ENCODE measurements at regions not wholly inside any gene's neighbourhood (a gene's known extent, or its start where the extent isn't known, plus 50 kb on each side); places are given as distances from the start of the nearest gene placed in this dataset.
A peak's percentile ranks its signal among the peaks of the same experiment; 100 is the strongest.
"Not testable (repeated sequence)": the region's sequence is repeated elsewhere in the genome, so short reads cannot be mapped to it uniquely, and the experiment has no call there.

GRCh38 chr20:30484009-30484748 is 773.3 kb upstream of the DEFB115 start:
- DNase-seq, result no peak

GRCh38 chr20:30484749-30485070 is 772.8 kb upstream of the DEFB115 start:
- no peak for DNase-seq

DNA sequence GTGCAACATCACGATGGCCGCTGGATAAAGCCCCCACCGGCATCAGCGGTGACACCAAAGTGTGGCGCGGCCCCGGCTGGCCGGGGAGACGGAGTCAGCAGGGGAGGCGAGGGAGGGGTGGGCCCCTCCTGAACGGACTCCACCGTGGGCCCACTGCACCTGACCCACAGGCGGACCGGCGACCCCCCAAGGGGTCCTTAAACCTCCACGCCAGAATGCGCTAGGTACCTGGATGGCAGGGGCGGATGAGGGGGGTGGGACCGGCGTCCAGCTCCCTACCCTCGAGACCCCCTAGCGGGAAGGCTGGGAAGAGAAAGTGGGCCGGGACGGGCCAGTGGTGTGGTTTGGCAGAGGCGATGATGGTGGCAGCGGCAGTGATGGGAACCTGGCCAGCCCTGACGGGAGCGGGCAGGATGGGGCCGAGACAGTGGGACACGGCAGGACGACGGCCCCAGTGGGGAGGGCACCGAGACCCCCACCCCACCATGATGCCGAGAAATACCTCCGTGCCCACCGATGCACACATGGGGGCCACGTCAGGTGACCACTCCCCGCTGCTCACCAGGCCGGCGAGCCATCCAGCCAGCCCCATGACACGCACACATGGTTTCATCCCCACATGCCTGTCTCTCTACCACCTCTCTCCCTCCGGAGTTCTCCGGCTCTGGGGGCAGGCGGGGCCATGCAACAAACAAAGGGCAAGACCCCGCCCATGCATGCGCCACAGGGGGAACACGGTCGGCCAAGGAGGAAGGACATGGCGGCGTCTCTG is 771.9 kb upstream of the DEFB115 start:
- no peak for DNase-seq

GRCh38 chr20:30486103-30486478 is 771.4 kb upstream of the DEFB115 start:
- DNase-seq, result no peak

GRCh38 chr20:30487461-30487860 is 770.0 kb upstream of the DEFB115 start:
- DNase-seq, result not testable (repeated sequence)

GRCh38 chr20:30487947-30488926 is 769.2 kb upstream of the DEFB115 start:
- no peak for DNase-seq

DNA sequence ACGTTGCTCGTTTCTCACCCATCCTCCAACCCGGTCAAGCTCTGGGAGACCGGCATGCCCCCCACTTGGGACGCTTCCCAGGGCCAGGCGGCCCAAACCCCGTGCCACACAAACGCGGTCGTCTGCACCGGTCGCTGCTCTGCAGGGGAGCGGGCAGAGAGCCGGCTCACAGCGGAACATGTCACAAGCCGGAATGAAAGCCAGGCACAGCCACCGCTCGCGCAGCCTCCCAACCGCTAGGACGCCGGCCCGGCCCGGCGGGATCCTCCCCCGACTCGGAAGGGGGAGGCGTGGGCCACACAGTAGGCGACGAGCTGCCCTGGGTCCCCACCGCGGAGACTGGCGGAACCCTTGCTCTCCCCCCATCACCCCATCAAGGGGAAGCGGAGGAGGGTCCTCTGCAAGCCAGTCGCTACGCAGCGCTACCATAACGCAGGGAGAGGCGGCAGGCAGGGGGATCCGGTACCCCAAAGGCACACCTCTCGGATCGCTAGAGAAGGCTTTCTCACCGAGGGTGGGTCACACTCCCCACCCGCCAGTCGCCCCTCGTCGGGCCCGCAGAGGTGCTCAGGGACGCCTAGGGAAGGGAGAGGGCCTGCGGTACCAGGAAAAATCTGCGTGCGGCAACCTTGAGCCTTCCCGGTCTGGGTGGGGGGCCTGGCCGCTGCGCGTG is 768.4 kb upstream of the DEFB115 start:
- DNase-seq, result no peak

GRCh38 chr20:30489614-30490003 is 767.9 kb upstream of the DEFB115 start:
- no peak for DNase-seq

GRCh38 chr20:30491016-30491415 is 766.4 kb upstream of the DEFB115 start:
- DNase-seq, result no peak

GRCh38 chr20:30496656-30497055 is 760.8 kb upstream of the DEFB115 start:
- DNase-seq, result not testable (repeated sequence)

DNA sequence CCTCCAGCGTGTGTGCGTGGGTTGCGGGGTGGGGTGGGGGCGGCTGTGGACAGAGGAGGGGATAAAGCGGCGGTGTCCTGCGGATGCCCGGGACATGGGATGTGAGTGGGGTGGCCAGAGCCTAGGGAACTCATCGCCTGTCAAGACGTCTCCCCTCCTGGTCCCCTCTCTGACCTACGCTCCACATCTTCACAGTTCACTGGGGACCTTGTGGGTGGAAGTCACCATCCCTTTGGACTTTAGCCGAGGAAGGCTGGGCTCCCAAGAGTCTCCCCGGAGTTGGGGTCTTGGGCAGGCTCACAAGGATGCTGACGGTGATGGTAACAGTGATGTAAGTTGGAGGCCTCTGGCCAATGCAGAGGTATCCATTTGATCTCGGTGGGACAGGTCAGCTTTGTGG is 760.3 kb upstream of the DEFB115 start:
- DNase-seq, result not testable (repeated sequence)

DNA sequence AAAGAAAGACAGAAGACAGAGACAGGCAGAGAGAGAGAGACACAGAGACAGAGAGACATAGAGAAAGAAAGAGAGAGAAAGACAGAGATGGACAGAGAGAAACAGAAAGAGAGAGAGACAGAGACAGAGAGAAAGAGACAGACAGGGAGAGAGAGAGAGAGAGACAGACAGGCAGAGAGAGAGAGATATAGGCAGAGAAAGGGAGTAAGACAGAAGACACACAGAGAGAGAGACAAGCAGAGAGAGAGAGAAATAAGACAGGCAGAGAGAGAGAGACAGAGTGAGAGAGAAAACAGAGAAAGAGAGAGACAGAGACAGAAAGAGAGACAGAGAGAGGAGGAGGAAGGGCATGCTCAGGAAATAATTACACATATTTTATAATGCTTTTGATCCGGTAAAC is 758.3 kb upstream of the DEFB115 start:
- no peak for DNase-seq

GRCh38 chr20:30499716-30500446 is 757.6 kb upstream of the DEFB115 start:
- DNase-seq, result not testable (repeated sequence)

- peak in 1 of 3 donors; percentile 1 for DNase-seq
These were observed 757.0 kb upstream of the DEFB115 start for GRCh38 chr20:30500447-30500820.

GRCh38 chr20:30500829-30501440 is 756.5 kb upstream of the DEFB115 start:
- DNase-seq, result no peak

GRCh38 chr20:30502670-30503069 is 754.8 kb upstream of the DEFB115 start:
- no peak for DNase-seq

GRCh38 chr20:30503204-30503603 is 754.3 kb upstream of the DEFB115 start:
- not testable (repeated sequence) for DNase-seq

DNA sequence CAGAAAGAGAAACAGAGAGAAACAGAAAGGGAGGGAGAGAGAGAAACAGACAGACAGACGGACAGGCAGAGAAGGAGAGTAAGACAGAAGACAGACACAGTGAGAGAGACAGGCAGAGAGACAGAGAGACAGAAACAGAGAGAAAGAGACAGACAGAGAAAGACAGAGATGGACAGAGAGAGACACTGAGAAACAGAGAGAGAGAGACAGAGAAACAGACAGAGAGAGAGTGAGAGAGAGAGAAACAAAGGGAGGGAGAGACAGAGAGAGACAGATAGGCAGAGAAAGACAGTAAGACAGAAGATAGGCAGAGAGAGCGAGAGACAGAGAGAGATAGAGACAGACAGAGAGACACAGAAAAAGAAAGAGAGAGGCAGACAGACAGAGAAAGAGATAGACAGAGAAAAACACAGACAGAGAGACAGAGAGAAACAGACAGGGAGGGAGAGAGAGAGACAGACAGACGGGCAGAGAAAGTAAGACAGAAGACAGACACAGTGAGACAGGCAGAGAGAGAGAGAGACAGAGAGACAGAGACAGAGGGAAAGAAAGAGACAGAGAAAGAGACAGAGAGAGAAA is 753.4 kb upstream of the DEFB115 start:
- DNase-seq, result no peak

DNA sequence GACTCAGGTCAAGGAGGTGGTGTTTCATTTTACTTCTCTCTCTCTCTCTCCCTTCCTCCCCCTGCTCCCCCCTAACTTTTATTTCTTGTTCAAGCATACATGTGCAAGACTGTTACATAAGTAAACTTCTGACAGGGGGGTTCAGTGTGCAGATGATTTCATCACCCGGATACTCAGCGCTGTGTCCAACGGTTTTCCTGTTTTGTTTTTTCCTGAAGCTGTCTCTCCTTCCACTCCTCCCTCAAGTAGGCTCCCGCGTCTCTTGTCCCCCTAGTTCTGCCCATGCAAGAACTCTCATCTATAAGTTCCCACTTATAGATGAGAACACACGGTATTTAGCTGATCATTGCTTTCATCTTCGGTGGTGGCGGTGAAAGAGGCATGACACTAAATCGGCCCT is 751.9 kb upstream of the DEFB115 start:
- DNase-seq, result no peak

DNA sequence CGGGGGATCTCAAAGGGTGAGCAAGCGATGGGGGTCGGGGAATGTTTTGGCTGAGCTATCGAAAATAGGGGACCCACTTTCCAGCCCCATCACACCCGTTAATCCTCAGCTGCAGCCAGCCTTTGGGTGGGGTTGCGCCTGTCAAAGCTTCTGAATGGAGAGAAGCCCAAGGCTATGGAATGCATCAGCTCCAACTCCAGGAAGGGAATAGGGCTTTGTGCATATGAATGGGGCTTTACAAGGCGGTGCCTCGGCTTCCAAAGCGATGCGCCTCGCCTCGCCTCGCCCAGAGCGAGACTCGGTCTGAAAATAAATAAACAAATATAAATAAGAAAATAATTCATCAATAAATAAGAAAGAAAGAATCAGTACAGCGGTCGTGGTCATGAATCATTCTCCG is 751.4 kb upstream of the DEFB115 start:
- no peak for DNase-seq

- not testable (repeated sequence) for DNase-seq
These were observed 749.1 kb upstream of the DEFB115 start for GRCh38 chr20:30508382-30508781.

All from suppressor macrophage treated with lipopolysaccharide for 1 hour (primary cell).